Right renal pelvis (tissue), 4 donors: ENCODE measurements at regions not wholly inside any gene's neighbourhood (a gene's known extent, or its start where the extent isn't known, plus 50 kb on each side); places are given as distances from the start of the nearest gene placed in this dataset.

Source experiments
- DNase-seq, 4 donors: peaks; one replicate each; pipeline ENCODE4 v3.0.0-alpha.2; 2013; ENCODE audit warnings: low read depth in 4 of 4, low spot score in 3 of 4, missing footprints in 1 of 4

GRCh38 chr10:29007748-29008610, 280.9 kb upstream of the LYZL1 start:
- DNase-seq, result no peak

- no peak for DNase-seq
Observed at GRCh38 chr10:29009464-29009863, 279.4 kb upstream of the LYZL1 start.

- DNase-seq, result no peak
Observed at GRCh38 chr10:29011516-29011915, 277.4 kb upstream of the LYZL1 start.

GRCh38 chr10:29012926-29013554, 275.8 kb upstream of the LYZL1 start:
- DNase-seq, result no peak

- DNase-seq, result no peak
Observed at GRCh38 chr10:29021591-29021990, 267.3 kb upstream of the LYZL1 start.

GRCh38 chr10:29022513-29022912, 266.4 kb upstream of the LYZL1 start:
- no peak for DNase-seq

GRCh38 chr10:29023678-29024077, 265.2 kb upstream of the LYZL1 start:
- no peak for DNase-seq

- DNase-seq, result no peak
Observed at GRCh38 chr10:29026065-29026797, 262.6 kb upstream of the LYZL1 start.

GRCh38 chr10:29026802-29027580, 261.9 kb upstream of the LYZL1 start:
- no peak for DNase-seq

GRCh38 chr10:29028486-29028885, 260.4 kb upstream of the LYZL1 start:
- DNase-seq, result no peak

- no peak for DNase-seq
Observed at GRCh38 chr10:29030900-29031299, 258.0 kb upstream of the LYZL1 start.

GRCh38 chr10:29032169-29032568, 256.7 kb upstream of the LYZL1 start:
- no peak for DNase-seq

- no peak for DNase-seq
Observed at GRCh38 chr10:29033311-29033940, 255.4 kb upstream of the LYZL1 start.

GRCh38 chr10:29034592-29034991, 254.3 kb upstream of the LYZL1 start:
- DNase-seq, result no peak

GRCh38 chr10:29035721-29036120, 253.1 kb upstream of the LYZL1 start:
- no peak for DNase-seq

GRCh38 chr10:29037348-29038113, 251.3 kb upstream of the LYZL1 start:
- DNase-seq, result no peak

GRCh38 chr10:29039091-29039490, 249.8 kb upstream of the LYZL1 start:
- DNase-seq, result no peak

GRCh38 chr10:29039677-29040189, 249.1 kb upstream of the LYZL1 start:
- peak in 2 of 4 donors; percentile 20 to 26 for DNase-seq

GRCh38 chr10:29041616-29042015, 247.3 kb upstream of the LYZL1 start:
- DNase-seq, result no peak
